Left ventricle myocardium inferior (tissue), 1 donor: ENCODE measurements at regions not wholly inside any gene's neighbourhood (a gene's known extent, or its start where the extent isn't known, plus 50 kb on each side); places are given as distances from the start of the nearest gene placed in this dataset.
"Not testable (repeated sequence)": the region's sequence is repeated elsewhere in the genome, so short reads cannot be mapped to it uniquely, and the experiment has no call there.

Source experiments
- DNase-seq: peaks from one replicate; pipeline ENCODE4 v3.0.0-alpha.2; 2020
- H3K27ac ChIP-seq: fragments of 200-600 bp; replicated peaks from 2 replicates; pipeline ENCODE4 v1.8.0; 2021
- H3K27me3 ChIP-seq: fragments of 200-600 bp; 2 replicates; pipeline ENCODE4 v1.8.0; 2021; ENCODE audit warnings: low read depth
- H3K36me3 ChIP-seq: fragments of 200-600 bp; 2 replicates; pipeline ENCODE4 v1.8.0; 2021
- H3K4me1 ChIP-seq: fragments of 200-600 bp; 2 replicates; pipeline ENCODE4 v1.8.0; 2021
- H3K4me3 ChIP-seq: fragments of 200-600 bp; 2 replicates; pipeline ENCODE4 v1.8.0; 2021; ENCODE audit warnings: mild to moderate bottlenecking, moderate library complexity
- H3K9me3 ChIP-seq: fragments of 200-600 bp; replicated peaks from 2 replicates; pipeline ENCODE4 v1.8.0; 2021
- intact Hi-C: fragments of 100-400 bp; cut with micrococcal nuclease; formaldehyde crosslinking; loops from one replicate; pipeline ENCODE4 v1.11.0; 2022
- TF ChIP-seq, protein P1 (sequence below): fragments of 200-600 bp; IDR thresholded peaks from 2 replicates; pipeline ENCODE4 v1.8.0; 2021; ENCODE audit warnings: antibody characterized with exemption, mild to moderate bottlenecking, borderline replicate concordance
- donor health status: DM: no; HTN: yes; CAD: no; lungs with severe emphysema.

DNA sequence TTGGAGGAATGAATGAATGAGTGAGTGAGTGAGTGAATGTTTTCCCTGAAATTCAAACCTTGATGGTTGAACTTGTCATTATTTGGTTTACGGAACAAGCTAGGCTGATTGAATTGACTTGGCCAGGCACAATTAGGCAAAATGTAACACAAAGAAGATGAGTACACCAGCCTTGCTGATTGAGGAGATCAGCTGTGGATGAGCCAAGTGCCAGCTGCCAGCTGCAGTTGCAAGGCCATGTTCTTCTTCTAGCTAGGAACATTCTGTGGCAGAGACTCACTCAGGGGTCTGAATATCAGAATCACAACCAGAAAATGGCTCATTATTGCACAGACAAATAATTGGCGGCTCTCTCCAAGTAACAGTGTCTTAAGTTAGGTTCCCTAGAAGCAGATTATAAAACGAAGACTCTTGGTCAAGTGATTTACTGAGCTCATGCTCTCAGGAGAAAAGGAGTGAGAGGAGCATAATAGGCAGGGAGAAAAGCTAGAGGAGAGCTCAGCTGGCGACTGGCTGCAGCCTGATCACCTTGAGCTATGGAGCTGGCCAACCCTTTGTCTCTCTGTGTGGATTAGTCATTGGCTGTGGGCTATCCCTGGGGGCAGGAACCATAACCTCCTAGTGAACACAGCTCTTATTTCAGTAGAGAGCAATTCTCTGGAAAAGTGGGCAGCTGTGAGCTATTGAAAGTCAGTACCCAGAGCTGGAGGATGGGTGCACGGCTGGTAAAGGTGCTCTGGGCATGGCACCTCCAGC, 225.3 kb upstream of the SERP2 start:
- Histone ChIP-seq H3K27me3 (no peaks in the 10 kb centered on the region), H3K9me3 (no peaks in the 10 kb centered on the region), H3K4me3 (no peak overlapping the region), H3K4me1 (peaks cover 17% of the 10 kb centered on the region), H3K27ac (no peak overlapping the region), H3K36me3 (no peaks in the 10 kb centered on the region)
- TF ChIP-seq, protein P1, sequence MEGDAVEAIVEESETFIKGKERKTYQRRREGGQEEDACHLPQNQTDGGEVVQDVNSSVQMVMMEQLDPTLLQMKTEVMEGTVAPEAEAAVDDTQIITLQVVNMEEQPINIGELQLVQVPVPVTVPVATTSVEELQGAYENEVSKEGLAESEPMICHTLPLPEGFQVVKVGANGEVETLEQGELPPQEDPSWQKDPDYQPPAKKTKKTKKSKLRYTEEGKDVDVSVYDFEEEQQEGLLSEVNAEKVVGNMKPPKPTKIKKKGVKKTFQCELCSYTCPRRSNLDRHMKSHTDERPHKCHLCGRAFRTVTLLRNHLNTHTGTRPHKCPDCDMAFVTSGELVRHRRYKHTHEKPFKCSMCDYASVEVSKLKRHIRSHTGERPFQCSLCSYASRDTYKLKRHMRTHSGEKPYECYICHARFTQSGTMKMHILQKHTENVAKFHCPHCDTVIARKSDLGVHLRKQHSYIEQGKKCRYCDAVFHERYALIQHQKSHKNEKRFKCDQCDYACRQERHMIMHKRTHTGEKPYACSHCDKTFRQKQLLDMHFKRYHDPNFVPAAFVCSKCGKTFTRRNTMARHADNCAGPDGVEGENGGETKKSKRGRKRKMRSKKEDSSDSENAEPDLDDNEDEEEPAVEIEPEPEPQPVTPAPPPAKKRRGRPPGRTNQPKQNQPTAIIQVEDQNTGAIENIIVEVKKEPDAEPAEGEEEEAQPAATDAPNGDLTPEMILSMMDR, result no peak
- no peak for DNase-seq
- intact Hi-C loops, result no loop called here

DNA sequence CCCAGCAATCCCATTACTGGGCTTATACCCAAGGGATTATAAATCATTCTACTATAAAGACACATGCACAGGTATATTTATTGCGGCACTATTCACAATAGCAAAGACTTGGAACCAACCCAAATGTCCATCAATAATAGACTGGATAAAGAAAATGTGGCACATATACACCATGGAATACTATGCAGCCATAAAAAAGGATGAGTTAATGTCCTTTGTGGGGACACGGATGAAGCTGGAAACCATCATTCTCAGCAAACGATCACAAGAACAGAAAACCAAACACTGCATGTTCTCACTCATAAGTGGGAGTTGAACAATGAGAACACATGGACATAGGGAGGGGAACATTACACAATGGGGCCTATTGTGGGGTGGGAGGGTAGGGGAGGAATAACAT, 224.4 kb upstream of the SERP2 start:
- peaks cover 15% of the 10 kb centered on the region for H3K4me1 ChIP-seq
- H3K36me3 ChIP-seq, H3K27ac ChIP-seq, H3K4me3 ChIP-seq, H3K27me3 ChIP-seq, DNase-seq, H3K9me3 ChIP-seq, intact Hi-C loops: not testable (repeated sequence)

DNA sequence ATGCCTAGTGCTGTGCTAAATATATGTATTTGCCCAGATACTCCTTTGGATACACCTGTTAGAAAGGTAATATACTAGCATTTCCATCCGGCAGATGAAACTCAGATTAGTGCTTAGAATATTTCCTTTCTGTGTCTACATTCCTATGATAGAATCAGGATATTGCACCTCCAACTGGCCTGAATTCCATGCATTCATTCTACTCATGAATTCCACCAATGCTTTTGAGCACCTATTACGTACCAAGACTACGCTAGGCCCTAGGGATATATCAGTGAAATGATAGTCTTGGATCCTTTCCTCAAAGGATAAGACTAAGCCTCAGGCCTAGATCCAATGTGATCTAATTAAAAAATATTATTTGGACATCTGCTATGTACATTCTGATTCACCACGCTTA, 223.8 kb upstream of the SERP2 start:
- TF ChIP-seq, protein P1, result no peak
- no peak for DNase-seq
- no peak overlapping the region for H3K27ac ChIP-seq
- no peaks in the 10 kb centered on the region for H3K9me3 ChIP-seq
- no peak overlapping the region for H3K4me3 ChIP-seq
- H3K27me3 ChIP-seq, result no peaks in the 10 kb centered on the region
- intact Hi-C loops, result no loop called here
- no peaks in the 10 kb centered on the region for H3K36me3 ChIP-seq
- H3K4me1 ChIP-seq, result peaks cover 15% of the 10 kb centered on the region

DNA sequence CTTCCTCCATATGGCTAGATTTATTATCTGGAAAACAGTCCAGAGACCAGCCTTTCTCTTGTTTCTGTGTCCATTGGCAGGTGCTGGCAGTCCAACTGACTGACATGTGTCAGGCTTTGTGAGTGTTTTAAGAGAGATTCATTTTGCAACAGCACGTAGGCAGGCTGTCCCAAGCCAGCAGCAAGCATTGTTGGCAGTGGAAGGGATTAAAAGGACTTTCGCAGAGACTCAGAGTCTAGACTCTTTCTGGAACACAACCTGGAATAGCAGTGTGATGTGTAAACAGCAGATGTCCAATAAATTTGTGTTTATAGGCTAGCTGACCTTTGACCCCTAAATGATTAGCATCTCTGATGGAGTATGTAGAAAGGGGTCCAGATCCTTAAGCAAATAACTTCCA, 222.2 kb upstream of the SERP2 start:
- intact Hi-C loops, result no loop called here
- Histone ChIP-seq H3K9me3 (no peaks in the 10 kb centered on the region), H3K27me3 (no peaks in the 10 kb centered on the region), H3K4me1 (peaks cover 28% of the 10 kb centered on the region), H3K36me3 (no peaks in the 10 kb centered on the region), H3K27ac (peak overlapping the region; percentile 54), H3K4me3 (no peak overlapping the region)
- no peak for DNase-seq
- TF ChIP-seq, protein P1, result no peak

DNA sequence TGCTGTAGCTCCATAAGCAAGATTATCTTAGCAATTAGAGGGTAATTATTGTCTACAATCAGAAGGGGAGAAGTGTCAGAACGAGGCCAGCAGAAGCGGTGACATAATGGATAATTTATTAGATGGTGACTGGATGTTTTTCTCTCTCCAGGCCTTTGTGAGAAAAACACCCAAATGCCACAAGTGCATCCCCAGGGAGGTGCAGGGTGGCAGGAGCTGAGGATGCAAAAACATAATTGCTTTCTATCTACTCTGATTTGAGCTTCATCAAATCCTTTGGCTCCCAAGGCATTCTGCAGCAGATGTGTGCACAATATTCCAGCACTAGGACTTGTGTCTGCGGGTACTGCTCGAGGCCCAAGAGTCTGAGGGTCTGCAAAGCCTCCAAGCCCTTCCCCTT, 220.1 kb upstream of the SERP2 start:
- no peaks in the 10 kb centered on the region for H3K27me3 ChIP-seq
- DNase-seq, result no peak
- H3K27ac ChIP-seq, result no peak overlapping the region
- TF ChIP-seq, protein P1, result no peak
- peaks cover 30% of the 10 kb centered on the region for H3K4me1 ChIP-seq
- H3K4me3 ChIP-seq, result no peak overlapping the region
- no peaks in the 10 kb centered on the region for H3K36me3 ChIP-seq
- intact Hi-C loops, result no loop called here
- no peaks in the 10 kb centered on the region for H3K9me3 ChIP-seq

DNA sequence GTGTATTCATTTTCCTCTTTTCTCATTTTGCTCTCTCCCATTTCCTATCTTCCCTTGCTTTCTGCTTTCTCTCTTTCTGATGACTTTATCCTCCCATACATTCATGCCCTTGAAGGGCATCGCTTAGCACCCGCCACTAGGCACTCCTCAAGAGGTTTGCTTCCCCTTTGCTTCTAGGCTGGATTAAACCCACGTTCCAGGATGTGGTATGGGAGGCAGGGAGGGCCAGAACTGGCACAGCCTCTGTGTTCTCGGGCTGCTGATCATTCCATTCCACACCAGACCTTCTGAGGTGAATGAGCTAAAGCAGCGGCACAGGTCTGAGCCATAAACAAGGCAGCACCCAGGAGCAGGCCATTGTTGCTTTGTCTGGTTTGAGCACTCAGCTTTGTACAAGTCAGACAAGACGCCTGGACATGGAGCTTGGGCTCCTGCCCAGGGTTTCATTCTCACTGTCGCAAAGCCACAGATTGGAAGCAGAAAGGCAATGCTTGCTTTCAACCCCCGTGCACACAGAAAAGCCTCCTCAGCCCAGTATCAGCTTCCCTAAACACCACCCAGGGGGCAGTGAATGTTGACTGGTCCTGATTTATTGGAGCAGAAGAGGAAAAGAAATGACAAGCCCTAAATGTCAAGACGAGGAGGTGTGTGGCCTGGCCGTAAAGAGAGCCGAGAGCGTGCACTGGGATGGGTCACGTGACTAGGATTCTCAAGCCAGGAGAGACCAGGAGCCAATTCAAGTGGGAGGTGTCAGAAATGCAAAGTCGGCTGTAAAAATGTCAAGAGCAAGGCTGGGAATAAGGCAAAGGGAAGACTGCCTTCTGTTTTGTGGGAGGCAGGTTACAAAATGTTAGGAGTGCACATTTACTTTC, 218.0 kb upstream of the SERP2 start:
- H3K4me1 ChIP-seq, result peaks cover 36% of the 10 kb centered on the region
- no peaks in the 10 kb centered on the region for H3K27me3 ChIP-seq
- H3K27ac ChIP-seq, result peak overlapping the region; percentile 83
- no peaks in the 10 kb centered on the region for H3K36me3 ChIP-seq
- intact Hi-C loops, result no loop called here
- no peaks in the 10 kb centered on the region for H3K9me3 ChIP-seq
- TF ChIP-seq, protein P1, result no peak
- DNase-seq, result peak; percentile 46
- H3K4me3 ChIP-seq, result peak overlapping the region; percentile 48
